ENCODE measurements at regions not wholly inside any gene's neighbourhood (a gene's known extent, or its start where the extent isn't known, plus 50 kb on each side); places are given as distances from the start of the nearest gene placed in this dataset.

- H3K79me2 ChIP-seq (ENCODE audit: insufficient read depth, low read length), result no peaks in the 10 kb centered on the region
- CTCF ChIA-PET (ENCODE audit: low intra/inter-chr PET ratio, low total read pairs), result no interaction called here
- in situ Hi-C loops (cut with HindIII; ENCODE audit: extremely low pct_ligation_motif_present, low pct_unique_long_range_greater_than_20kb) (no loop called here), intact Hi-C loops (cut with micrococcal nuclease; ENCODE audit: unreplicated experiment) (no loop called here)
- no peaks in the 10 kb centered on the region for H3K9me3 ChIP-seq (ENCODE audit: low read length)
- 18% methylated on average over 1 of the region's 1 CpG for WGBS (ENCODE audit: low lambda C conversion rate)
- no peak overlapping the region for H3K4me2 ChIP-seq (ENCODE audit: low read depth, low read length)
- H3K9ac ChIP-seq (ENCODE audit: insufficient read depth, low read depth, low read length), result no peak overlapping the region
- H3K4me3 ChIP-seq (replicated peaks in 1 of 3; ENCODE audit: insufficient read depth in 1 of 3, low read depth in 2 of 3, low read length in 3 of 3), result no peak overlapping the region
- H2AFZ ChIP-seq (ENCODE audit: low read length), result no peak overlapping the region
- no peaks in the 10 kb centered on the region for H3K27me3 ChIP-seq (ENCODE audit: control insufficient read depth in 1 of 2, insufficient read depth in 2 of 2, low read length in 2 of 2)
- DNase-seq (ENCODE audit: low spot score) (no peak), ATAC-seq (no peak), FAIRE-seq (no peak)
- no peaks in the 10 kb centered on the region for H3K4me1 ChIP-seq (ENCODE audit: insufficient read depth, low read length)
- no peak overlapping the region for H3K27ac ChIP-seq (ENCODE audit: extremely low read length, insufficient read depth, low read length)
- H3K36me3 ChIP-seq (replicated peaks in 1 of 2; ENCODE audit: control insufficient read depth in 1 of 2, insufficient read depth in 2 of 2, low read length in 2 of 2), result no peaks in the 10 kb centered on the region
- no TSS peak for BruUV-seq (replicated peaks)
- no peaks in the 10 kb centered on the region for H4K20me1 ChIP-seq (ENCODE audit: insufficient read depth, low read length)
- TF ChIP-seq TAF1 (CRISPR knock-in tag; IDR thresholded peaks at IDR 0.05) (no peak), FUBP1 (CRISPR knock-in tag; IDR thresholded peaks at IDR 0.05; ENCODE audit: borderline replicate concordance) (no peak), ATAD3A (CRISPR knock-in tag; IDR thresholded peaks at IDR 0.05) (no peak), GATAD2A (CRISPR knock-in tag; IDR thresholded peaks at IDR 0.05) (no peak), NFKB2 (CRISPR knock-in tag; IDR thresholded peaks at IDR 0.05; ENCODE audit: borderline replicate concordance) (no peak), STAG1 (CRISPR knock-in tag; IDR thresholded peaks at IDR 0.05) (no peak)
- POLR2A ChIA-PET, result no interaction called here
Observed at GRCh38 chr1:218686761-218687160, 341.6 kb downstream of the TGFB2 start.

GRCh38 chr1:218692808-218693207 is 347.7 kb downstream of the TGFB2 start:
- H3K4me3 ChIP-seq (replicated peaks in 1 of 3; ENCODE audit: insufficient read depth in 1 of 3, low read depth in 2 of 3, low read length in 3 of 3), result no peak overlapping the region
- no peak overlapping the region for H3K27ac ChIP-seq (ENCODE audit: extremely low read length, insufficient read depth, low read length)
- BruUV-seq (replicated peaks), result no TSS peak
- H3K27me3 ChIP-seq (ENCODE audit: control insufficient read depth in 1 of 2, insufficient read depth in 2 of 2, low read length in 2 of 2), result no peaks in the 10 kb centered on the region; a peak in 1 of 5 replicates
- no peaks in the 10 kb centered on the region for H3K4me1 ChIP-seq (ENCODE audit: insufficient read depth, low read length)
- H3K4me2 ChIP-seq (ENCODE audit: low read depth, low read length), result no peak overlapping the region
- ChIA-PET CTCF (ENCODE audit: low intra/inter-chr PET ratio, low total read pairs) (no interaction called here), POLR2A (no interaction called here)
- H3K9ac ChIP-seq (ENCODE audit: insufficient read depth, low read depth, low read length), result no peak overlapping the region
- H3K79me2 ChIP-seq (ENCODE audit: insufficient read depth, low read length), result no peaks in the 10 kb centered on the region
- no peaks in the 10 kb centered on the region for H3K36me3 ChIP-seq (replicated peaks in 1 of 2; ENCODE audit: control insufficient read depth in 1 of 2, insufficient read depth in 2 of 2, low read length in 2 of 2)
- no peak for ATAC-seq
- no peaks in the 10 kb centered on the region for H3K9me3 ChIP-seq (ENCODE audit: low read length)
- no peak for DNase-seq (ENCODE audit: low spot score)
- intact Hi-C loops (cut with micrococcal nuclease; ENCODE audit: unreplicated experiment) (no loop called here), in situ Hi-C loops (cut with HindIII; ENCODE audit: extremely low pct_ligation_motif_present, low pct_unique_long_range_greater_than_20kb) (no loop called here)
- WGBS (ENCODE audit: low lambda C conversion rate), result 24% methylated on average over 2 of the region's 2 CpGs
- TF ChIP-seq IKZF4 (CRISPR knock-in tag; IDR thresholded peaks at IDR 0.05; ENCODE audit: borderline replicate concordance, low read depth, not compliant biosample characterization) (no peak), RXRA (CRISPR knock-in tag; IDR thresholded peaks at IDR 0.05) (no peak), WIZ (CRISPR knock-in tag; IDR thresholded peaks at IDR 0.05) (no peak), ZNF7 (CRISPR knock-in tag; IDR thresholded peaks at IDR 0.05) (no peak), ZNF713 (CRISPR knock-in tag; IDR thresholded peaks at IDR 0.05) (no peak), SAP130 (CRISPR knock-in tag; IDR thresholded peaks at IDR 0.05; ENCODE audit: low read depth) (no peak), HIC2 (CRISPR knock-in tag; IDR thresholded peaks at IDR 0.05; ENCODE audit: low read depth) (no peak), SATB2 (CRISPR knock-in tag; IDR thresholded peaks at IDR 0.05) (no peak), RARA (CRISPR knock-in tag; IDR thresholded peaks at IDR 0.05) (no peak)
- no peak overlapping the region for H2AFZ ChIP-seq (ENCODE audit: low read length)
- no peak for FAIRE-seq
- H4K20me1 ChIP-seq (ENCODE audit: insufficient read depth, low read length), result no peaks in the 10 kb centered on the region

Data from HepG2 (cell line).